Psoas muscle (tissue), 7 donors: ENCODE measurements at regions not wholly inside any gene's neighbourhood (a gene's known extent, or its start where the extent isn't known, plus 50 kb on each side); places are given as distances from the start of the nearest gene placed in this dataset.

ENCODE experiments used
- ATAC-seq, 4 donors: fragments of 200-7000 bp; cut with Tn5 transposase; one replicate each; pipeline ENCODE4 v1.9.1; 2020; ENCODE audit warnings: moderate library complexity in 3 of 4, mild to moderate bottlenecking in 2 of 4
- DNase-seq, 2 donors: peaks; one replicate each; pipeline ENCODE4 v3.0.0-alpha.2; 2020
- H3K27ac ChIP-seq: fragments of 200-600 bp; one replicate; pipeline ENCODE4 v1.8.0; 2022
- H3K27me3 ChIP-seq, 3 donors: fragments of 200-600 bp in 1 of 3; one replicate each; pipeline versions ENCODE4 v1.6.1 to v1.8.0; 2013 to 2022; ENCODE audit warnings: low read length in 2 of 3, mild to moderate bottlenecking in 2 of 3, moderate library complexity in 1 of 3; ENCODE audit not compliant: insufficient read depth in 3 of 3
- H3K36me3 ChIP-seq, 2 donors: fragments of 200-600 bp in 1 of 2; one replicate each; pipeline versions ENCODE4 v1.6.1 to v1.8.0; 2013 to 2022; ENCODE audit warnings: low read depth in 1 of 2, mild to moderate bottlenecking in 1 of 2, moderate library complexity in 1 of 2; ENCODE audit not compliant: insufficient read depth in 1 of 2
- H3K4me1 ChIP-seq: fragments of 200-600 bp; one replicate; pipeline ENCODE4 v1.8.0; 2022
- H3K4me3 ChIP-seq: fragments of 200-600 bp; one replicate; pipeline ENCODE4 v1.8.0; 2022; ENCODE audit warnings: mild to moderate bottlenecking
- H3K9me3 ChIP-seq: fragments of 200-600 bp; one replicate; pipeline ENCODE4 v1.8.0; 2022
- WGBS, 3 donors: extraction: QIAGEN DNeasy Blood & Tissue Kit; methylation state at CpG; one replicate each; pipeline versions ENCODE4 v1.1.6 to v1.1.7; 2013; 5-methylcytosine and 5-hydroxymethylcytosine counted together
- intact Hi-C, 2 donors: fragments of 100-400 bp; cut with DNase I; formaldehyde crosslinking; loops; one replicate each; pipeline versions ENCODE4 v1.11.0 to v1.14.2; 2022
- TF ChIP-seq, protein P1 (sequence below): fragments of 200-600 bp; IDR thresholded peaks from one replicate; pipeline ENCODE4 v1.8.0; 2022; ENCODE audit warnings: antibody characterized with exemption
- donor health status: healthy with polysubstance abuse.
- donor health status: DM: no; HTN: no; CAD: no; lungs with moderate emphysema.
- donor health status: Bipolar disorder and iron deficiency.
- donor health status: healthy.
- donor health status: DM: yes; HTN: yes; CAD: no.
- donor health status: DM: no; HTN: no; CAD: no.
- donor health status: DM: yes; HTN: yes; CAD: no.

DNA sequence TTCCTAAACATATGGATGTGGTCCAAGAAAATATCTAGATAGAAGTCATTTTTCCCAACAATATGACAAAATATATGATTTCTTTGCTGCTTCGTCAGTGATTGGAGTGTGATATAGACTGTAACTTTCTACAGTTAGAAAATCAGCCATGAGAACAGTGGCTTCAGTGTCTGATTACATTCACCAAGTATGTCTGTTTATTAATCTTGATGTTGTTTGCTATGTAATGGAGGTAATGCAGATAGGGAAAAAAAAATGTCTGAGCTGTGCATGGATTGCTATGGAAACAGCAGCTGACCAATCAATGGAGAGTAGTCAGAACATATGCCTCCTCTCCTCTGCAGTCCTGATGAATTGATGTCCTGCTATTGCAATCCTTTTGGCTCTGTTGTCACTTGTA lies 72.3 kb upstream of the GAP43 start:
- H3K36me3 ChIP-seq: no peaks in the 10 kb centered on the region
- no peaks in the 10 kb centered on the region for H3K27me3 ChIP-seq
- WGBS, 3 donors: 75 to 85% (median 77%) methylated on average over 1 of the region's 1 CpG
- no peaks in the 10 kb centered on the region for H3K9me3 ChIP-seq
- H3K27ac ChIP-seq: no peak overlapping the region
- no peaks in the 10 kb centered on the region for H3K4me1 ChIP-seq
- DNase-seq (no peak), ATAC-seq (no peak)
- no peak overlapping the region for H3K4me3 ChIP-seq
- intact Hi-C loops: no loop called here
- TF ChIP-seq, protein P1, sequence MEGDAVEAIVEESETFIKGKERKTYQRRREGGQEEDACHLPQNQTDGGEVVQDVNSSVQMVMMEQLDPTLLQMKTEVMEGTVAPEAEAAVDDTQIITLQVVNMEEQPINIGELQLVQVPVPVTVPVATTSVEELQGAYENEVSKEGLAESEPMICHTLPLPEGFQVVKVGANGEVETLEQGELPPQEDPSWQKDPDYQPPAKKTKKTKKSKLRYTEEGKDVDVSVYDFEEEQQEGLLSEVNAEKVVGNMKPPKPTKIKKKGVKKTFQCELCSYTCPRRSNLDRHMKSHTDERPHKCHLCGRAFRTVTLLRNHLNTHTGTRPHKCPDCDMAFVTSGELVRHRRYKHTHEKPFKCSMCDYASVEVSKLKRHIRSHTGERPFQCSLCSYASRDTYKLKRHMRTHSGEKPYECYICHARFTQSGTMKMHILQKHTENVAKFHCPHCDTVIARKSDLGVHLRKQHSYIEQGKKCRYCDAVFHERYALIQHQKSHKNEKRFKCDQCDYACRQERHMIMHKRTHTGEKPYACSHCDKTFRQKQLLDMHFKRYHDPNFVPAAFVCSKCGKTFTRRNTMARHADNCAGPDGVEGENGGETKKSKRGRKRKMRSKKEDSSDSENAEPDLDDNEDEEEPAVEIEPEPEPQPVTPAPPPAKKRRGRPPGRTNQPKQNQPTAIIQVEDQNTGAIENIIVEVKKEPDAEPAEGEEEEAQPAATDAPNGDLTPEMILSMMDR: no peak

DNA sequence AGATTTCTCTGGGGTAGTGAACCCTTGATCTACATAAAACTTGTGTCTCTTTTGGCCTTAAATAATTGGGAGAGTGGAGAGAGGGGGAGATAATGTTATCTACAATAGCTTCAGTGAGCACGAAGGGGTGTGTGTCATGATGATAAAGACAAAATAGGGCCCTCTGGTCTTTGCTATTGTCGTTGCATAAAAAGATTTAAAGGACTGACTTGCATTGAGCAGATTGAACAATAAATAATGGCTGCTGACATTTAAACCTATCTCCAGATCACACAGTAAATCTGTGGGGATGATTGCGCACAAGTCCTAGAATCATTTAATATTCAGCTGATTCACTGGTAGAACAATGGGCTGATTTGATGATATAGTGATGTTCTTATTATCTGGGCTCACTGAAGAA lies 71.3 kb upstream of the GAP43 start:
- no peak for DNase-seq
- TF ChIP-seq, protein P1: no peak
- H3K9me3 ChIP-seq: no peaks in the 10 kb centered on the region
- H3K27ac ChIP-seq: no peak overlapping the region
- H3K4me1 ChIP-seq: no peaks in the 10 kb centered on the region
- no peak for ATAC-seq
- intact Hi-C loops: no loop called here
- H3K4me3 ChIP-seq: no peak overlapping the region
- 88 to 91% (median 91%) methylated on average over 3 of the region's 3 CpGs for WGBS, 3 donors
- no peaks in the 10 kb centered on the region for H3K27me3 ChIP-seq
- no peaks in the 10 kb centered on the region for H3K36me3 ChIP-seq

DNA sequence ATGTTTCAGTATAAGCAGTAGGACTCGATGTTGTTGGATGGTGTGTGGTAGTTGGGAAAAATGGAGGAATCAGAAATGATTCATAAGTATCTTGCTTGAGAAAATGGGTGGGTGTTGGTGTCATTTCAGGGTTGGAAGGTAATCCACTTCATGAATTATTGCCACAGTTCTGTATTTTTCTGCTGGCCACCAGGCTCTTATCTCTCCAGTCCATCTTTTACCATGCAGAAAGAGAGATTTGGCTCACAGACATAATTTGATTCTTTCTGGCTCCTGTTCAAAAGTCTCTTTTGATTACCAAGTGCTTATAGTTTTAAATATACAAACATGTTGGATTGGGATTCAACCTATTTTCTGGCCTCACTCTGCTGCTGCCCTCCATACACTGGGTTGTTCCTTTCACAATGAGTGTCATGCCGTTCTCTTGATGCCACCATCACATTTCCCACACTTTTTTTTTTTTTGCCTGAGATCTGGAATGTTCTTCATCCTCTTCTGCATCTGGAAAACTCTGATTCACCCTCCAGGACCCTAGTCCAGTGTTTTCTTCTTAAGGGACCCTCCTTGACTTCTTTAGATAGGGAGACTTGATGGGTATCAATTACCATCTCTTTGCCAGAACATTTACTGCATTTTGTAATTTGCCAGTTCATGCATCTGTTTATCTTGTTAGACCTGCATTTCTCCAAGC lies 69.4 kb upstream of the GAP43 start:
- no peak for ATAC-seq
- no peaks in the 10 kb centered on the region for H3K9me3 ChIP-seq
- H3K27ac ChIP-seq: no peak overlapping the region
- no peak for DNase-seq
- no peaks in the 10 kb centered on the region for H3K4me1 ChIP-seq
- intact Hi-C loops: no loop called here
- H3K27me3 ChIP-seq: no peaks in the 10 kb centered on the region
- H3K36me3 ChIP-seq: no peaks in the 10 kb centered on the region
- 87 to 95% (median 94%) methylated on average over 2 of the region's 2 CpGs for WGBS, 3 donors
- H3K4me3 ChIP-seq: no peak overlapping the region
- TF ChIP-seq, protein P1: no peak

DNA sequence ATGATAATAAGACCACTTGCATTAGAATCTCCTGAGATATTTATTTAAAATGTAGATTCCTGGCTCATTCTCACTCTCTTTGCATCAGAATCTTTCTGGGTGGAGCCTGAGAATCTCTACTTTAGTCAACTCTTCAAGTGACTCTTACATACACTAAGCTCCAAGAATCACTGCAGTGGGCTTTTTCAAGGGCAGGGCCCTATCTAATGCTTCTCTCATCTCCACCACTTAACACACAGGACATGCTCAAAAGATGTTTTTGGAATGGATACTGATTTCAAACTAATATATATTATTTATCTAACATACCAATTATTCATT lies 68.9 kb upstream of the GAP43 start:
- Histone ChIP-seq H3K36me3 (no peaks in the 10 kb centered on the region), H3K27me3 (no peaks in the 10 kb centered on the region), H3K27ac (no peak overlapping the region), H3K4me1 (no peaks in the 10 kb centered on the region), H3K9me3 (no peaks in the 10 kb centered on the region), H3K4me3 (no peak overlapping the region)
- intact Hi-C loops: no loop called here
- TF ChIP-seq, protein P1: no peak
- DNase-seq: no peak
- ATAC-seq: no peak

DNA sequence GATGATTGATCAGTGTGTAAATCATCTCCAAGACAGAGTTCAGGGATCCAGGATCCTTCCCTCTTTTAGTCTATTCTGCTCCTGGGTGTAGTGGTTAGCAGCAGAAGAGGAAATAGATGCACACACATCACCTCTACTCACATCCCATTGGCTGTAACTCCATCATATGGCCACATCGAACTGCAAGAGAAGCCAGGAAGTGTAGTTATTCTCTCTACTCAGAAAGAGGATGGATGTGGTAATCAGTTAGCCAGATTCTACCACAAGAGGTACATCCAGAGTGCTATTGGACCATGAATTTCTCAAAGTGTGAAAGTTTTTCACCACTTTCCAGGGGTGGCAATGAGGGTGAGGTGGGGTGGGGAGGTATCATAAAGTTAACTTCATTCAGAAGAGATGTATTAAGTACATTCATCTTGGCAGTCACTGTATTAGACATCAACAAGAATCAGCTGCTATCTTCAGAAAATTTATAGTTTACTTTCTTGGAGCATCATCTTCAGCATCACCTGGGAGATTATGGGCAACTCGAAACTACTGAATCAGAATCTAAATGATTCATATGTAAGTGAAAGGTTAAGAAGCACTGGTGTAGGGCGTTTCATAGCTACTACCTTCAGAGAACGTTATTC lies 60.6 kb upstream of the GAP43 start:
- 81 to 85% (median 82%) methylated on average over 4 of the region's 4 CpGs for WGBS, 3 donors
- Histone ChIP-seq H3K4me3 (no peak overlapping the region), H3K4me1 (no peaks in the 10 kb centered on the region), H3K27ac (no peak overlapping the region), H3K9me3 (no peaks in the 10 kb centered on the region), H3K36me3 (no peaks in the 10 kb centered on the region), H3K27me3 (no peaks in the 10 kb centered on the region)
- TF ChIP-seq, protein P1: no peak
- no peak for DNase-seq
- ATAC-seq: no peak
- intact Hi-C loops: no loop called here
